Muscle of back (tissue), 3 donors: ENCODE measurements at regions not wholly inside any gene's neighbourhood (a gene's known extent, or its start where the extent isn't known, plus 50 kb on each side); places are given as distances from the start of the nearest gene placed in this dataset.
A peak's percentile ranks its signal among the peaks of the same experiment; 100 is the strongest.

Experiments
- DNase-seq, 3 donors: peaks; one replicate each; pipeline versions ENCODE4 v3.0.0 to v3.0.0-alpha.2; 2013

DNA sequence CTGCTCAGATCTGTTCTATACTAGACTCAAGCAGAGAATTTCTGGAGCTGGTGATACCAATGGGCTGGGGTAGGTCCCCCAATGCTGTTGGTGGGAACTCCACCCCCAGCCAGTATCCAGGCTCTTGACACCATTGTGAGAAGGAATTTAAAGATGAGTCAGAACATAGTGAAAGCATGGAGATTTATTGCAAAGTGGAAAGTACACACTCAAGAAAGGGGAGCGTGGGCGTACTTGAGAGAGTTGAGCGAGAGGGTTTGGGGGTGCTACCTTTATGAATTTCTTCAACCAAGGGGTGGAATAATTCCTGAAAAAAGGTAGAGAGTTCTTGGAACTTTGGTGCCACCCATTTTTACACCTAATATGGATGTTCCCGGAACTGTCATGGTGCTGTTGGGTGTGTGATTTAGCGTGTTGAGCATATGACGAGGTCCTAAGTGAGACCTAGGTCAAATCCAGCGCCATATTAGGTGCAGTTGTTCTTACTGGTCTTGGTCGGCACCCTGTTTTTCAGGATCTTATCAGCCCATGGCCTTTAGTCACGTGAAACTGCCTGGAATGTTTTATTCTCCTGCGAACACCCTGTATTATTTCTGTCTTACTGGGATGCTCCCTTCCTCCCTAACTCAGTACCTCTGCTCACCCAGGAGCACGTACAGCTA is 122.0 kb upstream of the AHR start:
- DNase-seq, result no peak

DNA sequence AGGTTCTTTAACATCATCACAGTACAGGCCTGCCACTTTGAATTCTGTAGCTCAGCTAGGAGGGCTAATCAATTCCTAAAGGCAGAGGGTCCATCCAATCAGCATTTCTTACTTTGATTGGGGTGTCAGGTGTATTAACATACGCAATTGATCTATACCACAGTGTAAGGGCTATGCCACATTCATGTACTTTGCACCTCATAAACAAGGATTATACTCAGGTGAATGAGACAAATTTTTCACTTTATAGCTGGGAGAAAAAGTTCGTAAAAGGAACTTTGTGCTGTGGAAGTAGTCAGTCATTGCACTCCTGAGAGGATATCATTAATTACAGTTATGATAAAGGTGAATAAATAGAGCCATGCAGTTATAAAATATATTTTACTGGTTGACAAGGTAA is 119.9 kb upstream of the AHR start:
- no peak for DNase-seq

DNA sequence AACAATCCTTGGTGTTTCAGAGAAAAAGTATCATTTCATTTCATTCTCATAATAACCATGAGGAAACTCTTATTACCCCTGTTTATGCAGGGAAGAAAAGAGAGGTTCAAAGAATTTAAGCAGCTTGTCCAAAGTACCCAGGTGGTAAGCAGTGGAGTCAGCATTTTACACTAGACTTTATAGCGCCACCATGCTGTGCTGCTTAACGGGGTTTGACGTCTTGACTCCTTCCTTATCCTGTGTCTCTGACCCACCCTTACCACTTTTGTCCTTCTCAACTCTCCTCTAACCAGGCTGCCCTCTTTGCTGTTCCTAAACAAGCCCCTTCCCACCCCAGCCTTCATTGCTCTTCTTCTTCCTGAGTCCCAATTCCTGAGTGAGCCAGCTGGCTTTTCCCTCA is 117.0 kb upstream of the AHR start:
- DNase-seq, result no peak

GRCh38 chr7:17183630-17184328 is 114.7 kb upstream of the AHR start:
- peak in 2 of 3 donors; percentile 6 to 45 for DNase-seq

- peak in 2 of 3 donors; percentile 8 to 40 for DNase-seq
Measured at GRCh38 chr7:17184805-17185689, 113.4 kb upstream of the AHR start.

GRCh38 chr7:17185690-17186070 is 112.8 kb upstream of the AHR start:
- DNase-seq, result peak in 2 of 3 donors; percentile 21 to 39

- no peak for DNase-seq
Measured at GRCh38 chr7:17186745-17187530, 111.5 kb upstream of the AHR start.

DNA sequence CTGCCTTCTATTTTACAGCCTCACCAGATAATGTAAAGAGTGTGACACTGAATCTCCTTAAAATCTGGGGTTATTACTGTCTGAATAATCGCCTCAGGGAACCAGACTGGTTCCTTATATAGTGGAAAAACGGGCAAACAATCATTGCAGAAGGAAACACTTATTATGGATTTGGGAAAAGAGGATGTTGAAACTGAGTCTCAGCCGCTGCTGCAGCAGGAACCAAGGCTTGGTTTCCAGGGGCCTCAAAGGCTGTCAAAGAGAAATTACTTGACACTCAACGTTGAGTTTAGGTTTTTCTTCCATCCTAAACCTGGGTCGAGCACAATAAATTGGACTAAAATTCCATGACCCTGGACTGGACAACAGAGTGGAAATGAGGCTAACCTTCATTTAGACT is 103.8 kb upstream of the AHR start:
- DNase-seq, result no peak

GRCh38 chr7:17195576-17195975 is 102.9 kb upstream of the AHR start:
- no peak for DNase-seq

- DNase-seq, result no peak
Measured at GRCh38 chr7:17205910-17206309, 92.5 kb upstream of the AHR start.

- DNase-seq, result no peak
Measured at GRCh38 chr7:17206349-17206905, 92.0 kb upstream of the AHR start.

DNA sequence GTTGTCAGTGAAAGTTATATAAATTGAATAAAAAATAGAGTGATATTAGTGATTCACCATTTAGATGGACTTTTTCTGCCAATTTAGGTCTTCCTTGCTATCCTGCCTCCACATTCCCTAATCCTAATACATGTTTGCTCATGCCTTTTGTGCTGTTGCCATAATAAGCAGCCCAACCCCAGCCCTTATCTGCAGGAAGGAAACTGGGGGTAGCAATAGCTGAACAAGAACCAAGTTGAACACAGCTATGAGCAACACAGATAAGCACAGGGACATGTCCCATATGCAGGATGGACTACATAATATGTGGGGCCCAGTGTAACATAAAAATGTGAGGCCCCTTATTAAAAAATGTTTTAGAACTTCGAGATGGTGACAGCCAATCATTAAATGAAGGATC is 91.2 kb upstream of the AHR start:
- no peak for DNase-seq

DNA sequence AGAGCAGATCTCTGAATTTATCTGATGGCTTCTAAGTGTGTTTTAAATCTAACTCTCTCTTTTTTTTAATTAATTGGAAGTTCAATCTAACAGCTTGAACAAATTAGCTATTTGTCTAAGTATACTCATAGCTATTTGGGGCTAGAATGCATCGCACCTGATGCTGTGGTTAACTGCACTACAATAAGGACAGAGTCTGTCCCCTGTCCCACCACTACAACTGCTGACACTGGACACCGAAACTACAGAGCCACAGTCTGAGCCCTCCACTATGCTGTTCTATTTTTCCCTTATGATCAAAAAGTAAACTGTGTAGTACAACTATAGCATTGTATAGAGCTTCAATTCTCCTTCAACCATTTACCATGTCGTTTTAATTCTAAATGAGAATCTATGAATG is 89.4 kb upstream of the AHR start:
- no peak for DNase-seq

DNA sequence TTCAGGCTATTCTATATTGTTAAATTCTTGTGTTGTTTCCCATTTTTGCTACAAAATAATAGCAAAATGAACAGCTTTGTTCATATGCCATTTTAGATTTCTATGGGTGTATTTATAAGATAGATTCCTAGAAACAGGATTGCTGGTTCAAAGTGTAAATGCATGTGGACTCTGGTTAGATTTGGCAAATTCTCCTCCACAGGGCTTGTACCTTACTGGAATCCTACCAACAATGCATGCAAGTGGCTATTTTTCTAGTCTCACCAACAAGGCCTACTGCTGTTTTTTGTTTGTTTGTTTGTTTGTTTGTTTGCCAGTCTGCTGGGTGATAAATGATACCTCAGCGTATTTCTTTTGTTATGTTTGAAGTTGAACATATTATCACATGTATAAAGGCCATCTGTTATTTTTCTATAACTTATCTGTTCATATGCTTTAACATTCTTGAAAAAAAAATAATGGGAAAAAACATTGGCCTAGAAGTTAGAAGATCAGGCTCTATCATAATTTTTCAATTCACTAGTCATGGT is 87.1 kb upstream of the AHR start:
- no peak for DNase-seq

- no peak for DNase-seq
Measured at GRCh38 chr7:17212188-17212587, 86.3 kb upstream of the AHR start.

DNA sequence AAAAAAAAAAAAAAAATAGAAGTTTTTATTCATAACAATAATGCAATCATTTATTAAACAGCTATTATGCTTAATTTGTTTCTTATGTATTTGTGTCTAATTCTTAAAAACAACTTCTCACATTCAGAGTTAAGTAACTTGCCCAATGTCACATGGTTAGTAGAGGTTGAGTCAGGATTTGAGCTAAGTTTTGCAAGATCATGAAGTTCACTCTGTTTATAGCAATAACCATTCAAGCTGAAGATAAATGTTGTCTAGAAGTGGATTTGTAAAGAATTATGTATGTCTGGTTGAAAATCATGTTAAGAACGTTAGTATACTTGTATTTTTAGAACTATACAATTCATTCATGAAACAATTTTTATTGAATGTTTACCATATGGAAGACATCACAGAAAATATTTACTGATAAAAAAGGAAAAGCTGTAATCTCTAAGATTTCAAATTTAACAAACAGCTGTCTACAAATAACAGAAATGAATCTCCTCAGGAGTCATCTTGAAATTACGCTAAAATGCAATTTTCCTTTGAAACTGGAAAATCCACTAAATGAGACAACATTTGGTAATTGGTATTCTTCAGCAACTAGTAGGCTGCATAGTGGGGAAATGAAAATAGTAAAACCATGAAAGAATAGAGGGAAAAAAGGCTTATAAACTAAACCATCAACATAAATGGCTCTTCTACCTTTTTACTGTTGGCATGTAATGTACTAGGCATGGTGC is 70.5 kb upstream of the AHR start:
- no peak for DNase-seq

GRCh38 chr7:17229228-17229627 is 69.2 kb upstream of the AHR start:
- no peak for DNase-seq

DNA sequence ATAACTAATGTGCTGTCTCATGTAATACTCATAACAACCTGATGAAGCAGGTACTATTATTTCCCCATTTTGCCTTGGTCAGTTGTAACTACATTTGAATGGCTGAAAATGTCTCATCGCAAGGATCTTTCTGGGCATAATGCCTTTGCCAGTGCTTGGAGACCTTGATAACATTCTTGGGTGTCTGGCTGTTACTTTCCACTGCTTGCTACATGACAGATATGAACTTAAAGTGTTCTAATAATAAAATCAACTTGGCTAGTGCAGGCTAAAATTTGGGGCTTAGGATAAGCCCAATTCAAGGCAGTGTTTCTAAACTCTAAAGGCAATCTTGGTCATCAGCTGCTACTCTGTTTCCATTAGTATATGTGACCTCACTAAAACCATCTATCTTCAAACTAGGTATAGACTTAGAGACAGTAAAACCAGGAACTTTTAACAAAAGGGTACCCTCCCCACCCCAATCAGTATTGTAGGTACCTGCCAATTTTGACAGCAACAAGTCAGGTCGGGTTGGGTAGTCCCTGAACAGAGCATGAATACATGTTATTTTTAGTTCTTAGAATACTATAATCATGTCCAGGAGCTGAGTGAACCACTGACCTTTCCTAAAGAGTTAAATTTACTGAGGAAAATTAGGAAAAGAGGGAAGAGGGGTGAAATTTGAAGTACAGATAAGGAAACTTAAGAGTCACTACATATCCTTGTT is 68.2 kb upstream of the AHR start:
- no peak for DNase-seq

DNA sequence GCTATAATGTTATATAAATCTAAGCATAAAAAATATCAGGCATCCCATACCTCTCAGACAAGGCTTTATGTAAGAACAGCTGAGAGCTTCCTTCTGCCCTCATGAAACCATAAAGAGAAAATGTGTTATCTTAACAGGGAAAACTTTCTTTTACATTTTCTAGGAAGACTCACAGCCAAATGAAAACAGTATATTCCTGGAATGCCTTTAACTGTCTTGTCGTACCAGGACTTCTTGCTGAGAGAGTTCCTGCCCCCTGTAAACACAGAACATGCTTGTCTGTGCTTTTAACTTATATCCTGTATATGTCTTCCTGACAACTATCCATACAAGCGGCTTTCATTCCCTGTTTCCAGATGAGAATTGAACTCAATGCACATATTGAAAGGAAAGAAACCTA is 64.8 kb upstream of the AHR start:
- DNase-seq, result peak in 1 of 3 donors; percentile 5

- DNase-seq, result peak in 1 of 3 donors; percentile 5
Measured at GRCh38 chr7:17234030-17234397, 64.4 kb upstream of the AHR start.
